ENCODE measurements at regions not wholly inside any gene's neighbourhood (a gene's known extent, or its start where the extent isn't known, plus 50 kb on each side); places are given as distances from the start of the nearest gene placed in this dataset.

- TF ChIP-seq CTCF (IDR thresholded peaks at IDR 0.05; ENCODE audit: low read depth, low read length, poor library complexity, severe bottlenecking) (no peak), EZH2phosphoT487 (IDR thresholded peaks at IDR 0.05; ENCODE audit: borderline replicate concordance, low read length) (no peak)
These were observed 317.0 kb upstream of the IRX4 start for GRCh38 chr5:2199697-2200096.

Data from DOHH2 (cell line).